Activated naive CD8-positive, alpha-beta T cell treated with anti-CD3 and anti-CD28 coated beads for 36 hours (primary cell): ENCODE measurements at regions not wholly inside any gene's neighbourhood (a gene's known extent, or its start where the extent isn't known, plus 50 kb on each side); places are given as distances from the start of the nearest gene placed in this dataset.

Experiments
- DNase-seq: peaks from one replicate; pipeline ENCODE4 v3.0.0; 2021
- H3K27ac Mint-ChIP-seq: one replicate; pipeline ENCODE4 v1.8.0; 2022; ENCODE audit warnings: mild to moderate bottlenecking, moderate library complexity, mixed read lengths
- H3K27me3 Mint-ChIP-seq: one replicate; pipeline ENCODE4 v1.8.0; 2022; ENCODE audit warnings: mild to moderate bottlenecking, mixed read lengths
- H3K36me3 Mint-ChIP-seq: one replicate; pipeline ENCODE4 v1.8.0; 2021; ENCODE audit warnings: mild to moderate bottlenecking, mixed read lengths
- H3K4me1 Mint-ChIP-seq: one replicate; pipeline ENCODE4 v1.8.0; 2021; ENCODE audit warnings: mixed read lengths
- H3K4me3 Mint-ChIP-seq: one replicate; pipeline ENCODE4 v1.8.0; 2022; ENCODE audit warnings: mild to moderate bottlenecking, moderate library complexity, mixed read lengths
- H3K9me3 Mint-ChIP-seq: one replicate; pipeline ENCODE4 v1.8.0; 2022; ENCODE audit warnings: mixed read lengths

DNA sequence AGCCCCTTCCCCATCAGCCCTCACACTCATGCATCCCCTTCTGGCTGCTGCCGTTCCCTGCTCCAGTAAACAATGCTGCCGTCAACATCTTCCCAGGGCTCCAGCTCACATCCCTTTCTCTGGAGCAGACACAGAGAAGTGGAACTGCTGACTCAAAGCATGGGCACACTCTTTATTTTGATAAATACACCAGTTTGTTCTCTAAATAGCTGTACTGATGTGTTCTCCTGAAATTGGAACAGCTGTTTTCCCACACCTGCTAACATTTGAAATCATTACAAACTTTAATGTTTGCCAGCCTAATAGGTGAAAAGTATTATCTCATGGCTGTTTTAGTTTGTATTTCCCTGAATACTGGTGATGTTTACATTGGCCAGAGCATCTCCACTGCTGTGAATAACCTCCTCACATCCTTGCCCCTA is 102.1 kb upstream of the NXT1 start:
- no peak for DNase-seq
- Mint-ChIP-seq H3K27ac (no peak overlapping the region), H3K4me1 (no peaks in the 10 kb centered on the region), H3K36me3 (no peaks in the 10 kb centered on the region), H3K4me3 (no peak overlapping the region), H3K9me3 (no peaks in the 10 kb centered on the region), H3K27me3 (peaks cover 11% of the 10 kb centered on the region)

DNA sequence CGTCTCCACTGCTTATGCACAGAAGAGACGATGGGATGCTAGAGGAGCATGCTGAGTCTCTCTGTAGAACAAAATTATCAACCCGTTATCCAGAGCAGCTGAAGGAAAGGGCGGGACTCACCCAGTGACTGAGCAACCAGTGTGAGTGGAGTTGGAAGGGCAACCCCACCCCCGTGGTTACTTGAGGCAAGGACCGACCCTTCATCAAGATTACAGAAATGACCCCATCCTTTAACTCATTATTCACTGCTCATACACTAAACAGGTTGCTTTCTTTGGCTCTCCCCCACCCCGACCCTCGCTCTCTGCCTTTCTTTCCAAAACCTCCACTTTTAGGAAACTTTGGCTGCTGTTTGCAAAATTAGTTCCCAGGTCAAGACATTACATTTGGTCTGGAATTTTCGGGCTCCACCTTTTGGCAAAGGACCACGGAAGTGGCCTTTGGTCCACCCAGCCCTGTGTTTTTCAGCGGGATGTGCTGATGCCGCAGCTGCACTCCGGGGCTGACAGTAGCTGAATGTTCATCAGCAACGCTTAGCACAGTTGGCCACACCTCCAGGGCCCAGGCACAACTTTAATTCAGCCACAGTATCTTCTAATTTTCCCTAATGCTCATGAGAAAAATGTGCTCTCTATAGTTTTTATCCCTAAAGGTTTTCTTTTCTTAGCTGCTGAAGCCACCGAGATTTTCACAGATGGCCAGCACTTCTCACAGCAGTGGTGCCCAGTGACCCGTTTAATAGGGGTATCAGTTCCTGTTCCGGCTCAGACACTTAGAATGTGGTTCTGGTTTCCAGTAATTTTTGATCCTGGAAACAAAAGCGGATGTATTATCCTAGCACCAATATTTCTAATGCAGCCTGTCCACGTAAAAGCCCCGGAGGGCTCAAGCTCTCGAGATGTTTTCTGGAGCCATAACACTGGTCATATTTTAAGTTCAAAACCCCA is 103.6 kb upstream of the NXT1 start:
- no peak for DNase-seq
- Mint-ChIP-seq H3K4me3 (no peak overlapping the region), H3K36me3 (no peaks in the 10 kb centered on the region), H3K27ac (no peak overlapping the region), H3K9me3 (no peaks in the 10 kb centered on the region), H3K4me1 (no peaks in the 10 kb centered on the region), H3K27me3 (peaks cover 4% of the 10 kb centered on the region)

DNA sequence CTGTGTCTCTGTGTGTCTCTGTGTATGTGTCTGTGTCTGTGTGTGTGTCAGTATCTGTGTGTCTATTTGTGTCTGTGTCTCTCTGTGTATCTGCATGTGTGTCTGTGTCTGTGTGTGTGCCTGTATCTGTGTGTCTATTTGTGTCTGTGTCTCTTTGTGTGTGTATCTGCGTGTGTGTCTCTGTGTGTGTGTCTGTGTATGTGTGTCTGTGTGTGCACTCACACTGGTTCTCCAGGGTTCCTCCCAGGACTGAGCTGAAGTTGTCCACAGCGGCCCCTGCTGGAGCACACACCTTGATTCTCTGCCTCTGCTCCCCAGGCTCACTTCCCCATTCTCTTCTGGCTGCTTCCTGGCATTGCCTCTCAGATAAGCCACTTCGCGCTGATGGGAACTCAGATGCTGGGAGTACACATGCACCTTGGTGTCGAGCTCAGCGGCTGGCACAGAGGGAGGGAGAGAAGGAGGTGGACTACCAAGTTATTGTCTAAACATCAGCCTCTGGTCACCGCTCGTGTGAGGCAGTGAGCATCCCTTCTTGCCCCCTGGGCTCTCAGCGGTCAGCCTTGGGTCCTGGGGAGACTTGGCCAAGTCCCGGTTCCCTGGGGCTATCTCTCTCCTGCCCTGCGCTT is 104.9 kb upstream of the NXT1 start:
- DNase-seq: no peak
- Mint-ChIP-seq H3K27ac (no peak overlapping the region), H3K4me1 (no peaks in the 10 kb centered on the region)

DNA sequence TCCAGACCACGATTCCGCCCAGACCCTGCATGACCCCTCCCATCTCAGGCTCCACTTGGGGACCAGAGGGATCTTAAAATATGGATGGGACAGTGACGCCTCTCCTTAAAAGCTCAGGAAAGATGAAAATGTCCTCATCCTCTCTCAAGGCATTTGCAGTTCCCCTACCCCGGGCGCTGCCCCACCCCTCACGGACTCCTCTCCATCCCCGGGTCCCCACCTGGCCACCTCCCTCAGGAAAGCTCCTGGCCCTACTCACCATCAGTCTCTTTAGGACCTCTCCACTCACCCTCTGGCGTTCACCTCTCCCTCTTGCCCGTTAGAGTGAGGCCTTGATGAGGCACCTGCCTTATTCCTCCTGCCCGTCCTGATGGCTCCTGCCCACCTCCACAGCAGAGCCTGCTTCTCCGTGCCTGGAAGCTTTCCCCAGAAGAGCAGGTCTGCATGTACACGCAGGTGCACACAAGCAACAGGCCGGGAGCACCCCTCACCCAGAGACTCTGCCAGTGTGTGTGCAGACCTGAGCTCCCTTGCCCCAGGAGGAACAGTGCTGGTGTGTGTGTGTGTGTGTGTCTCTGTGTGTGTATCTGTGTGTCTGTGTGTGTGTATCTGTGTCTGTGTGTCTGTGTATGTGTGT is 105.6 kb upstream of the NXT1 start:
- no peak overlapping the region for H3K4me3 Mint-ChIP-seq
- H3K36me3 Mint-ChIP-seq: no peaks in the 10 kb centered on the region
- DNase-seq: no peak
- no peaks in the 10 kb centered on the region for H3K4me1 Mint-ChIP-seq
- peaks cover 7% of the 10 kb centered on the region for H3K27me3 Mint-ChIP-seq
- no peaks in the 10 kb centered on the region for H3K9me3 Mint-ChIP-seq
- no peak overlapping the region for H3K27ac Mint-ChIP-seq

More for the DNA sequence above, 104.9 kb upstream of the NXT1 start:
- no peaks in the 10 kb centered on the region for H3K36me3 Mint-ChIP-seq
- H3K4me3 Mint-ChIP-seq: no peak overlapping the region
- H3K9me3 Mint-ChIP-seq: no peaks in the 10 kb centered on the region
- peaks cover 7% of the 10 kb centered on the region for H3K27me3 Mint-ChIP-seq

DNA sequence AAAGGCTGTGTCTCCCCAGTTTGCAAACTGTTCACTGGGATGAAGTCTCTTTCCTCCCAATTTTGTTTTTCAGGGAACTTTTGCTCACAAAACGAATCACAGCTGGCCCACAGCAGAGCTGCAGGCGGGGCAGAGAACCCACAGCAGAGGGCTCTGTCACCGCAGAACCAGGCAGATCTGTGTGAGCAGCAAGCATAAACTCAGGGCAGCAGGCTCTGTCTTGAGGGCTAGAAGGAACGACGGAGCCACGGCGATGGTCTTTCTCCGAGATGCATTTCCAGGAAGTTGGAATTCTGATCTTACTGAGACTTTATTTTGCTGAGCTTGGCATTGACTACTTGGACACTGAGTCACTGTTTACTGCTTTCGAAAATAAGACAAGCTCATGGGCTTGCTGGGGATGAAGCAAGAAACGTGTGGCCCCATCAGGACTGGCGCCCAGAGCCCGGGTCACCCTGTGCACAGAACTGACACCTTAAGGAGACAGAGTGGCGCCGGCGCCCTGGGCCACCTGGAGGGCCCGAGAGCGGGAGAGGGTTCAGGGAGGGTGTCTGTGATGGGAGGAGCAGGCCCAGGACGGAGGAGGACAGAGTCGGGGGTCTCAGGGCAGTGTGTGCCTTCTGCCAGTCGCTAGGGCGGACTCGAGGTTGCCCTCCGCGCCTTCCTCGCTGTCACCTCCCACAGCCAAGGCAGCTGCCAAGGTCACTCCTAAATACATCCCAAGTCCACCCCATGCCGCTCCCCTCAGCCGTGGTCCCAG is 106.3 kb upstream of the NXT1 start:
- H3K4me3 Mint-ChIP-seq: no peak overlapping the region
- H3K4me1 Mint-ChIP-seq: no peaks in the 10 kb centered on the region
- H3K27ac Mint-ChIP-seq: no peak overlapping the region
- H3K9me3 Mint-ChIP-seq: peaks cover 6% of the 10 kb centered on the region
- no peaks in the 10 kb centered on the region for H3K36me3 Mint-ChIP-seq
- DNase-seq: no peak
- H3K27me3 Mint-ChIP-seq: peaks cover 7% of the 10 kb centered on the region

DNA sequence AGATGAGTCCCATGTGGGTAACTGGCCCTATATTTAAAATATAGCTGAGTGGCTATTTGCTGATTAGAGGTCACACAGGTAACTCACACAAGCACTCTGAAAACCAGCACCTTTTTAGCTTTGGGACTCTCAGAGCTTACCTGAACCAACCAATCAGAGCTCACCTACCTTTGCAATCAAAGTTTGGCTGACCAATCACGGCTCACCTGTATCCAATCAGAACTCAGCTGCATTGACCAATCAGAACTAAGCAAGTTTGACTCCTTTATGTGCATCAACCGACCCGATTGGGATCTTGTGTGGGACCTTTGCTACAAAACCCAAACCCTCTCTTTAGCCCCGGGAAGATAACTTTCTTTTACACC is 106.8 kb upstream of the NXT1 start:
- Mint-ChIP-seq H3K4me3 (no peak overlapping the region), H3K27ac (no peak overlapping the region), H3K36me3 (no peaks in the 10 kb centered on the region), H3K4me1 (no peaks in the 10 kb centered on the region), H3K9me3 (peaks cover 10% of the 10 kb centered on the region), H3K27me3 (peaks cover 7% of the 10 kb centered on the region)
- no peak for DNase-seq

DNA sequence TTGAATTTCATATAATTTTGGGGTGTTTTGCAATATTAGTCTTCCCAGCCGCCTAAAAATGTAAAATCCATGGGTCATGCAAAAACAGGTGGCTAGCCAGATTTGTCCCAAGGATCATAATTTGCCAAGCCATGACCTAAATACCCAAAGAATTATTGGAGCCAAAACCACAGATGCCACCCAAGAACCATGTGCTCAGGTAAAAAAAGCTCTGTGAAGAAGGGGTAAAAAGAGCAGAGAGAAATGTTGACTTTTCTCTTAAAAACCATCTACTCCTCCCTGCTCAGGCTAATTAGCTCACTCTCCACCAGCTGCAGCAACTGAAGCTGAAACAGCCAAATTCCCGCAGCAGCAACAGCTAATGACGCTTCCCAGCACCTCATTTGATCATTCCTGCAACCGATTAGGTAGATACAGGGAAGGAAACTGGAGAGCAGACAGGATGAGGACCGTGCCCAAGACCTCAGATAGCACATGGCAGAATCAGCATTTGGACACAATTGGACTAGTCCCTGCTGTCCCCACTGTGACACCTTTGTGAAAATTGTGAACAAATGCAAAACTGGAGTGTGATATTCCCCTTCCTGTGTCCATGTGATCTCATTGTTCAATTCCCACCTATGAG is 107.9 kb upstream of the NXT1 start:
- Mint-ChIP-seq H3K9me3 (peaks cover 16% of the 10 kb centered on the region), H3K27ac (no peak overlapping the region), H3K4me3 (no peak overlapping the region), H3K36me3 (no peaks in the 10 kb centered on the region), H3K4me1 (no peaks in the 10 kb centered on the region), H3K27me3 (peaks cover 3% of the 10 kb centered on the region)
- DNase-seq: no peak

DNA sequence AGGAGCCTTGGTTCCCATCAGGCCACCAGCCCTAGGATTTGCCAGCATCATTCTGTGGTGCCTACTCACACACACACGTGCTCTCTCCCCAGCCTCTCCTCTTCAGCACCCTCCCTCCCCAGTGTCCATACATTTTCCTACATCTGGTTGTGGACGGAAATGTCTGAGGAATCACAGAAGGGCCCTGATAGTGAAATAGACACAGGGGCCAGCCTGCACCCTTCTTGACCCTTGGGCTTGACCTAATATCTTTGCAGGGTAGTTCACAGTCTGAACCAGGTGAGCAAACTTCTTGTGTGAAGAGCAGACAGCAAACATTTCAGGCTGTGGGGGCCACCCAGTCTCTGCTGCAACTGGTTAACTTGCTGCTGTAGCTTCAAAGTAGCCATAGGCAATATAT is 108.5 kb upstream of the NXT1 start:
- H3K9me3 Mint-ChIP-seq: peaks cover 16% of the 10 kb centered on the region
- H3K27ac Mint-ChIP-seq: no peak overlapping the region

DNA sequence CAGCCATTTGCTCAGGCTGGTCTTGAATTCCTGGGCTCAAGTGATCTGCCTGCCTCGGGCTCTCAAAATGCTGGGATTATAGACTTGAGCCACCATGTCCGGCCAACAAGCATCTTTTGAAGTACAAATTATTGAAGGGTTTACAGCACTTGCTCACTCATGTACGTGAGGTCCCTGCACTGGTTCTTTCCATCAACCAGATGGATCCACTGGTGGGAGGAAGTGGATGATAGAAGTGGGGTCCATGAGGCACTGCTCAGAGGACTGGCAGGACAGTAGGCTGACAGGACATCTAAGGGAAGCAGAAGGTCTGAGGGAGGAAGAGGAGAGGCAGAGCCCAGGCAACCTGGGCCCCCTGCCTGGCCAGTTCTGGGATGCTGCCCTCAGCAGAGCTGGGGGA is 109.2 kb upstream of the NXT1 start:
- Mint-ChIP-seq H3K27ac (no peak overlapping the region), H3K27me3 (peaks cover 3% of the 10 kb centered on the region), H3K36me3 (no peaks in the 10 kb centered on the region), H3K4me1 (no peaks in the 10 kb centered on the region), H3K9me3 (peaks cover 16% of the 10 kb centered on the region), H3K4me3 (no peak overlapping the region)
- no peak for DNase-seq

More for the DNA sequence above, 108.5 kb upstream of the NXT1 start:
- no peaks in the 10 kb centered on the region for H3K4me1 Mint-ChIP-seq
- no peaks in the 10 kb centered on the region for H3K36me3 Mint-ChIP-seq
- DNase-seq: no peak
- H3K27me3 Mint-ChIP-seq: peaks cover 3% of the 10 kb centered on the region
- H3K4me3 Mint-ChIP-seq: no peak overlapping the region

DNA sequence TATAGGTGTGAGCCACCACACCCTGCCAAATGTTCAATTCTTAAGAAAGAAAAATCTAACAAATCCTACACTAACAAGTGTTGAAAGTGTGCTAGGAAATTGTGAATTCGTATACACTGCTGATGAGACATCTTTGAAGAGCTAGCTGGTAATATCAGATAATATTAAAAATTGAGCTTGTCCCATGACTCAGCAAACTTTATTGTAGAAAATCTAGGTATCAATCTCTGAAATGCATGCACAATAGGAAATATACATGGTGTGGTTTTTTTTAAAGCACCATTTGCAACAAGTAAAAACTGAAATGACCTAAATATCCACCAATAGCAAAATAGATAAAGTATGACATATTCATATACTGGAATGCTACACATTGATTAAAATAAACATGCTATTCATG is 110.1 kb upstream of the NXT1 start:
- H3K4me3 Mint-ChIP-seq: no peak overlapping the region
- peaks cover 3% of the 10 kb centered on the region for H3K27me3 Mint-ChIP-seq
- no peak for DNase-seq
- no peak overlapping the region for H3K27ac Mint-ChIP-seq
- peaks cover 16% of the 10 kb centered on the region for H3K9me3 Mint-ChIP-seq
- H3K36me3 Mint-ChIP-seq: no peaks in the 10 kb centered on the region
- no peaks in the 10 kb centered on the region for H3K4me1 Mint-ChIP-seq

DNA sequence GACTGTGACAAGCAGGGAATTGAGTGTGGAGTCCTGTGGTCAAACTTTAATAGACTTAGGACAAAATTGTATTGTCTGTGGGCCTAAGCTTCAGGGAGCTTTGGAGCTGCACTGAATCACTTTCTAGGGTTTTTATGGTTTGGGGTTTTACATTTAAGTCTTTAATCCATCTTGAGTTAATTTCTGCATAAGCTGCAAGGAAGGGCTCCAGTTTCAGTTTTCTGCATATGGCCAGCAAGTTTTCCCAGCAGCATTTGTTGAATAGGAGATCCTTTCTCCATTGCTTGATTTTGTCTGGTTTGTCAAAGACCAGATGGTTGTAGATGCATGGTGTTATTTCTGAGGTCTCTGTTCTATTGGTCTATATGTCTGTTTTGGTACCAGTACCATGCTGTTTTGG is 113.4 kb upstream of the NXT1 start:
- Mint-ChIP-seq H3K27ac (no peak overlapping the region), H3K4me1 (no peaks in the 10 kb centered on the region), H3K36me3 (no peaks in the 10 kb centered on the region), H3K9me3 (peaks cover 20% of the 10 kb centered on the region), H3K4me3 (no peak overlapping the region), H3K27me3 (peaks cover 3% of the 10 kb centered on the region)
- DNase-seq: no peak

DNA sequence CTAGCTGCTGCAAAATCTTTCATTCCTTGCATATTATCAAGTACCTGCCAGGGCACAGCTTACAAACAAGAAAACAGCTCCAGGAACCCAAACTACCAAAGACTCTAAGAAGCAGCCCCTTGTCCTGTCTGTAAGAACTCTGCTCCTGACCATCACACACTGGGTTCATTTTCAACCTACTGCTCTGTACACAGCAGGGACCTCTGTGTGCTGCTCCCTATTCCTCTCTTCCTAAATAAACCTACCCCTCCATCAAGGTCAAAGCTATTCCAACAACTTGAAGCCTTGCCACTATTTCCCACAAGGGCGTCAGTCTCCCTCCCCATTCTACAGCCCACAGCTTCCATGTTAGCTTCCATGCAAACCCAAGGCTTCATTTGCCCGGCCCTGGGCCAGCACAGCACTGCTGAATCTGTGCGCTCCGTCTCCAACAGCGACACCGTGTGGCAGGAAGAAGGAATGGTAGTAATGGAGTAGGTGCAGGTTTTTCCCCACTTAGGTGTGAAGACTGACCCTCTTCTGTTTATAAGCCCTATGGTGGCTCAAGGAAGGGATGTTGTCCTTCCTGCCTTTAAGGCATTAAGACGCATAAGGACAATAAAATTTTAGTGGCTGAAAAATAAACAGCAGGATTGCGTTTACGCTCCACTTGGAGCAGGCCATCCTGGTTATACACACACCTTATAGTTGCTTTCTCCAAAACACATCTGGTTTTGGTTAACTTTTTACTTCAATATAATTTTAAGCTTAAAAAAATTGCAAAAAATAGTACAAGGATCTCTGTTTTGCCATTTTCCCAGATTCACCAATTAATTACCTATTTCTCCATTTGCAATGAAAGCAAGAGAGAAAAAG is 115.2 kb upstream of the NXT1 start:
- Mint-ChIP-seq H3K4me3 (no peak overlapping the region), H3K36me3 (no peaks in the 10 kb centered on the region), H3K27me3 (no peaks in the 10 kb centered on the region), H3K27ac (no peak overlapping the region), H3K4me1 (no peaks in the 10 kb centered on the region), H3K9me3 (peaks cover 20% of the 10 kb centered on the region)
- peak; percentile 30 for DNase-seq

DNA sequence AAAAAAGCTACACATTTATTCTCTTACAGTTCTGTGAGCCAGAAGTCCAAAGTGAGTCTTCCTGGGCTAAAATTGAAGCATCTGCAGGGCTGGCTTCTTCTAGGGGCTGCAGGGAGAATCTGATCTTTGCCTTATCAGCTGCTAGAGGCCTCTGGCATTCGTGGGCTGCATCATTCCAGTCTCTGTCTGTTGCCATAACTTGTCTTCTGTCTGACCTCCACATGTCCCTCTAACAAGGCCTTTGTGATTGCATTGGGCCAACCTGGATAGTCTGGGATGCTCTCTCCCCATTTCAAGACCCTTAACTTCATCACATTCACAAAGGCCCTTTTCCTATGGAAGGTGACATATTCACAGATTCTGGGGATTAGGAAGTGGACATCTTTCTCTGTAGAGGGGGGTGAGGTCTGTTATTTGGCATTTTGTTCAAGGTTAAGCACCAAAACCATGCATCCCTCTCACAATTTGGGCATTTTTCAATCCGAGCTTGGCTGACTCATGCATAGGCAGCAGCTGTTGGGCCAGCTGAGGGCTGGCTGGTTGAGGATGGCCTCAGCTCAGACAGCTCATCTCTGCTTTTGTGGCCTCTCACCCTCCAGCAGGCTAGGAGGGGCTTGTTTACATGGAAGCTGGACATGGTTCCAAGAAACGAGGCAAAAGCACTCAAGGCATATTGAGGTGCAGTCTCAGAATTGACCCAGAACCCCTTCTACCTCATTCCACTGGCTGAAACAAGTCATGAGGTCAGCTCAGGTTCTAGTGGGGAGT is 116.1 kb upstream of the NXT1 start:
- Mint-ChIP-seq H3K27me3 (no peaks in the 10 kb centered on the region), H3K36me3 (no peaks in the 10 kb centered on the region), H3K4me1 (no peaks in the 10 kb centered on the region), H3K27ac (no peak overlapping the region), H3K9me3 (peaks cover 16% of the 10 kb centered on the region), H3K4me3 (no peak overlapping the region)
- no peak for DNase-seq
